Adipocyte (in vitro differentiated cells): ENCODE measurements at regions not wholly inside any gene's neighbourhood (a gene's known extent, or its start where the extent isn't known, plus 50 kb on each side); places are given as distances from the start of the nearest gene placed in this dataset.

Source experiments
- DNase-seq: peaks from one replicate; pipeline ENCODE4 v3.0.0-alpha.2; 2015; ENCODE audit warnings: low read depth
- H3K27me3 ChIP-seq: replicated peaks from 2 replicates; pipeline ENCODE4 v1.7.0; 2013; ENCODE audit warnings: mild to moderate bottlenecking, low read length, moderate library complexity; ENCODE audit not compliant: control insufficient read depth, insufficient read depth
- H3K36me3 ChIP-seq: 2 replicates; pipeline ENCODE4 v1.7.0; 2013; ENCODE audit warnings: low read length, mild to moderate bottlenecking, moderate library complexity; ENCODE audit not compliant: control insufficient read depth, insufficient read depth, severe bottlenecking
- H3K4me1 ChIP-seq: 2 replicates; pipeline ENCODE4 v1.7.0; 2013; ENCODE audit warnings: mild to moderate bottlenecking, low read length, moderate library complexity; ENCODE audit not compliant: control insufficient read depth, insufficient read depth
- H3K4me3 ChIP-seq: 2 replicates; pipeline ENCODE4 v1.7.0; 2013; ENCODE audit warnings: mild to moderate bottlenecking, low read length, moderate library complexity
- H3K9ac ChIP-seq: 2 replicates; pipeline ENCODE4 v1.7.0; 2013; ENCODE audit warnings: mild to moderate bottlenecking, low read length, moderate library complexity
- H3K9me3 ChIP-seq: 2 replicates; pipeline ENCODE4 v1.7.0; 2013; ENCODE audit warnings: mild to moderate bottlenecking, low read length, moderate library complexity; ENCODE audit not compliant: control insufficient read depth

GRCh38 chr15:62497356-62497755 lies 332.3 kb upstream of the C2CD4B start:
- Histone ChIP-seq H3K4me1 (peaks cover 90% of the 10 kb centered on the region), H3K9me3 (no peaks in the 10 kb centered on the region), H3K9ac (peak overlapping the region; percentile 55), H3K27me3 (no peaks in the 10 kb centered on the region), H3K36me3 (no peaks in the 10 kb centered on the region), H3K4me3 (no peak overlapping the region)
- no peak for DNase-seq

- no peak for DNase-seq
These were observed 333.2 kb upstream of the C2CD4B start for GRCh38 chr15:62498278-62498677.

GRCh38 chr15:62498712-62499111 lies 333.6 kb upstream of the C2CD4B start:
- H3K4me1 ChIP-seq, result peaks cover 95% of the 10 kb centered on the region
- DNase-seq, result no peak
- H3K36me3 ChIP-seq, result no peaks in the 10 kb centered on the region

More at GRCh38 chr15:62498278-62498677, 333.2 kb upstream of the C2CD4B start:
- Histone ChIP-seq H3K4me3 (no peak overlapping the region), H3K27me3 (no peaks in the 10 kb centered on the region), H3K9ac (peak overlapping the region; percentile 20), H3K4me1 (peaks cover 91% of the 10 kb centered on the region), H3K36me3 (no peaks in the 10 kb centered on the region), H3K9me3 (no peaks in the 10 kb centered on the region)

GRCh38 chr15:62500325-62500724 lies 335.2 kb upstream of the C2CD4B start:
- Histone ChIP-seq H3K36me3 (no peaks in the 10 kb centered on the region), H3K9me3 (no peaks in the 10 kb centered on the region), H3K4me3 (no peak overlapping the region), H3K27me3 (no peaks in the 10 kb centered on the region), H3K9ac (no peak overlapping the region), H3K4me1 (peaks cover 91% of the 10 kb centered on the region)
- DNase-seq, result no peak

More at GRCh38 chr15:62498712-62499111, 333.6 kb upstream of the C2CD4B start:
- Histone ChIP-seq H3K9me3 (no peaks in the 10 kb centered on the region), H3K4me3 (no peak overlapping the region), H3K9ac (peak overlapping the region; percentile 20), H3K27me3 (no peaks in the 10 kb centered on the region)

- Histone ChIP-seq H3K9me3 (no peaks in the 10 kb centered on the region), H3K36me3 (no peaks in the 10 kb centered on the region), H3K27me3 (no peaks in the 10 kb centered on the region), H3K4me3 (no peak overlapping the region), H3K4me1 (peaks cover 91% of the 10 kb centered on the region), H3K9ac (no peak overlapping the region)
- DNase-seq, result no peak
These were observed 337.4 kb upstream of the C2CD4B start for GRCh38 chr15:62502451-62502850.

GRCh38 chr15:62503451-62503850 lies 338.4 kb upstream of the C2CD4B start:
- H3K9me3 ChIP-seq, result no peaks in the 10 kb centered on the region
- H3K9ac ChIP-seq, result no peak overlapping the region
- no peaks in the 10 kb centered on the region for H3K27me3 ChIP-seq
- no peak overlapping the region for H3K4me3 ChIP-seq
- peak; percentile 32 for DNase-seq
- peaks cover 86% of the 10 kb centered on the region for H3K4me1 ChIP-seq
- H3K36me3 ChIP-seq, result no peaks in the 10 kb centered on the region

- Histone ChIP-seq H3K4me1 (peaks cover 65% of the 10 kb centered on the region), H3K9me3 (no peaks in the 10 kb centered on the region), H3K36me3 (no peaks in the 10 kb centered on the region), H3K9ac (peak overlapping the region; percentile 65), H3K4me3 (peak overlapping the region; percentile 9), H3K27me3 (no peaks in the 10 kb centered on the region)
- DNase-seq, result no peak
These were observed 340.7 kb upstream of the C2CD4B start for GRCh38 chr15:62505762-62506161.

- Histone ChIP-seq H3K4me3 (peak overlapping the region; percentile 9), H3K9ac (peak overlapping the region; percentile 65), H3K27me3 (no peaks in the 10 kb centered on the region), H3K4me1 (peaks cover 59% of the 10 kb centered on the region), H3K36me3 (no peaks in the 10 kb centered on the region), H3K9me3 (no peaks in the 10 kb centered on the region)
- DNase-seq, result peak; percentile 52
These were observed 341.2 kb upstream of the C2CD4B start for GRCh38 chr15:62506217-62506805.

- H3K4me1 ChIP-seq, result peaks cover 42% of the 10 kb centered on the region
- H3K27me3 ChIP-seq, result no peaks in the 10 kb centered on the region
- H3K9ac ChIP-seq, result no peak overlapping the region
- H3K4me3 ChIP-seq, result no peak overlapping the region
- DNase-seq, result no peak
- H3K9me3 ChIP-seq, result no peaks in the 10 kb centered on the region
- H3K36me3 ChIP-seq, result no peaks in the 10 kb centered on the region
These were observed 344.4 kb upstream of the C2CD4B start for GRCh38 chr15:62509395-62509958.

GRCh38 chr15:62510791-62511190 lies 345.7 kb upstream of the C2CD4B start:
- Histone ChIP-seq H3K4me3 (no peak overlapping the region), H3K4me1 (peaks cover 39% of the 10 kb centered on the region), H3K9ac (no peak overlapping the region), H3K36me3 (no peaks in the 10 kb centered on the region), H3K27me3 (no peaks in the 10 kb centered on the region), H3K9me3 (no peaks in the 10 kb centered on the region)
- DNase-seq, result no peak

GRCh38 chr15:62512904-62513303 lies 347.8 kb upstream of the C2CD4B start:
- Histone ChIP-seq H3K9me3 (no peaks in the 10 kb centered on the region), H3K4me3 (no peak overlapping the region), H3K27me3 (no peaks in the 10 kb centered on the region), H3K9ac (no peak overlapping the region), H3K36me3 (no peaks in the 10 kb centered on the region), H3K4me1 (peaks cover 37% of the 10 kb centered on the region)
- no peak for DNase-seq

- no peak for DNase-seq
- H3K9me3 ChIP-seq, result no peaks in the 10 kb centered on the region
- no peak overlapping the region for H3K4me3 ChIP-seq
These were observed 348.8 kb upstream of the C2CD4B start for GRCh38 chr15:62513893-62514292.

More at GRCh38 chr15:62513893-62514292, 348.8 kb upstream of the C2CD4B start:
- Histone ChIP-seq H3K4me1 (peaks cover 38% of the 10 kb centered on the region), H3K9ac (no peak overlapping the region), H3K27me3 (no peaks in the 10 kb centered on the region), H3K36me3 (no peaks in the 10 kb centered on the region)
